Cardiac muscle cell (in vitro differentiated cells and primary cell): ENCODE measurements at regions not wholly inside any gene's neighbourhood (a gene's known extent, or its start where the extent isn't known, plus 50 kb on each side); places are given as distances from the start of the nearest gene placed in this dataset.

Experiments used
- DNase-seq, 2 donors: peaks; one replicate each; pipeline versions ENCODE4 v3.0.0 to v3.0.0-alpha.2; 2010 to 2017; ENCODE audit warnings: low read depth in 1 of 2, low spot score in 1 of 2
- H3K27ac ChIP-seq: fragments of 200-600 bp; sonication (generic); 2 replicates; pipeline ENCODE4 v1.5.1; 2016
- H3K27me3 ChIP-seq: fragments of 200-600 bp; sonication (generic); 2 replicates; pipeline ENCODE4 v1.6.0; 2016; ENCODE audit warnings: control low read depth
- H3K36me3 ChIP-seq: fragments of 200-600 bp; sonication (generic); 2 replicates; pipeline ENCODE4 v1.5.1; 2016; ENCODE audit warnings: control low read depth
- H3K4me1 ChIP-seq: fragments of 200-600 bp; sonication (generic); 2 replicates; pipeline ENCODE4 v1.8.1; 2017; ENCODE audit warnings: low read depth, mild to moderate bottlenecking, mixed run types
- H3K4me3 ChIP-seq: fragments of 200-600 bp; sonication (generic); 2 replicates; pipeline ENCODE4 v1.5.1; 2016; ENCODE audit warnings: mild to moderate bottlenecking
- H3K9me3 ChIP-seq: fragments of 200-600 bp; sonication (generic); 2 replicates; pipeline ENCODE4 v1.5.1; 2017; ENCODE audit warnings: low read depth, mild to moderate bottlenecking, control low read depth
- CTCF ChIP-seq: IDR thresholded peaks from 2 replicates; pipeline ENCODE4 v1.5.1; 2012; ENCODE audit warnings: low read depth, mild to moderate bottlenecking, low read length

- no peak for TF ChIP-seq CTCF
- H3K36me3 ChIP-seq: no peaks in the 10 kb centered on the region
- H3K4me3 ChIP-seq: no peak overlapping the region
- H3K9me3 ChIP-seq: no peaks in the 10 kb centered on the region
- DNase-seq: peak in 1 of 2 donors; percentile 17
- no peaks in the 10 kb centered on the region for H3K4me1 ChIP-seq
- H3K27me3 ChIP-seq: no peaks in the 10 kb centered on the region
- no peak overlapping the region for H3K27ac ChIP-seq
Observed at GRCh38 chr5:142204219-142204618, 95.6 kb downstream of the NDFIP1 start.
